Effector memory CD4-positive, alpha-beta T cell (primary cell): ENCODE measurements at regions not wholly inside any gene's neighbourhood (a gene's known extent, or its start where the extent isn't known, plus 50 kb on each side); places are given as distances from the start of the nearest gene placed in this dataset.

ENCODE experiments used
- DNase-seq, 3 donors: peaks; one replicate each; pipeline ENCODE4 v3.0.0-alpha.2; 2020
- H3K27ac ChIP-seq: 2 replicates; pipeline ENCODE4 v1.7.0; 2013; ENCODE audit warnings: mild to moderate bottlenecking, low read length, moderate library complexity; ENCODE audit not compliant: insufficient read depth, poor library complexity, severe bottlenecking
- H3K27me3 ChIP-seq: replicated peaks from 2 replicates; pipeline ENCODE4 v1.7.0; 2013; ENCODE audit warnings: mild to moderate bottlenecking, low read length; ENCODE audit not compliant: insufficient read depth, control insufficient read depth, poor library complexity, severe bottlenecking
- H3K36me3 ChIP-seq: 2 replicates; pipeline ENCODE4 v1.7.0; 2013; ENCODE audit warnings: mild to moderate bottlenecking, low read length, moderate library complexity; ENCODE audit not compliant: control insufficient read depth, insufficient read depth
- H3K4me1 ChIP-seq: 2 replicates; pipeline ENCODE4 v1.7.0; 2013; ENCODE audit warnings: low read length, mild to moderate bottlenecking; ENCODE audit not compliant: control insufficient read depth, insufficient read depth, poor library complexity, severe bottlenecking
- H3K4me3 ChIP-seq: 2 replicates; pipeline ENCODE4 v1.7.0; 2013; ENCODE audit warnings: low read length, low read depth, mild to moderate bottlenecking; ENCODE audit not compliant: insufficient read depth, poor library complexity, severe bottlenecking
- H3K9me3 ChIP-seq: 2 replicates; pipeline ENCODE4 v1.7.0; 2013; ENCODE audit warnings: mild to moderate bottlenecking, low read length, moderate library complexity; ENCODE audit not compliant: control insufficient read depth

- Histone ChIP-seq H3K27me3 (no peaks in the 10 kb centered on the region), H3K36me3 (no peaks in the 10 kb centered on the region), H3K4me1 (no peaks in the 10 kb centered on the region), H3K27ac (no peak overlapping the region), H3K4me3 (no peak overlapping the region), H3K9me3 (no peaks in the 10 kb centered on the region)
- no peak for DNase-seq
These were observed 299.8 kb upstream of the SLC30A5 start for GRCh38 chr5:68793993-68794392.

- Histone ChIP-seq H3K36me3 (no peaks in the 10 kb centered on the region), H3K4me1 (no peaks in the 10 kb centered on the region)
These were observed 298.6 kb upstream of the SLC30A5 start for GRCh38 chr5:68795190-68795589.

GRCh38 chr5:68798877-68799843 lies 294.7 kb upstream of the SLC30A5 start:
- Histone ChIP-seq H3K4me1 (no peaks in the 10 kb centered on the region), H3K27me3 (no peaks in the 10 kb centered on the region), H3K36me3 (no peaks in the 10 kb centered on the region), H3K4me3 (no peak overlapping the region), H3K27ac (no peak overlapping the region), H3K9me3 (no peaks in the 10 kb centered on the region)
- DNase-seq: no peak

More at GRCh38 chr5:68795190-68795589, 298.6 kb upstream of the SLC30A5 start:
- no peaks in the 10 kb centered on the region for H3K27me3 ChIP-seq
- H3K9me3 ChIP-seq: no peaks in the 10 kb centered on the region
- no peak overlapping the region for H3K27ac ChIP-seq
- no peak for DNase-seq
- no peak overlapping the region for H3K4me3 ChIP-seq

GRCh38 chr5:68802430-68802829 lies 291.4 kb upstream of the SLC30A5 start:
- Histone ChIP-seq H3K4me1 (no peaks in the 10 kb centered on the region), H3K36me3 (no peaks in the 10 kb centered on the region), H3K9me3 (no peaks in the 10 kb centered on the region), H3K27ac (no peak overlapping the region), H3K4me3 (no peak overlapping the region), H3K27me3 (no peaks in the 10 kb centered on the region)
- DNase-seq: no peak

- Histone ChIP-seq H3K9me3 (no peaks in the 10 kb centered on the region), H3K27ac (no peak overlapping the region), H3K4me1 (no peaks in the 10 kb centered on the region), H3K4me3 (no peak overlapping the region), H3K27me3 (no peaks in the 10 kb centered on the region), H3K36me3 (no peaks in the 10 kb centered on the region)
- DNase-seq: no peak
These were observed 289.9 kb upstream of the SLC30A5 start for GRCh38 chr5:68803881-68804319.

- Histone ChIP-seq H3K27ac (no peak overlapping the region), H3K4me1 (no peaks in the 10 kb centered on the region), H3K9me3 (no peaks in the 10 kb centered on the region), H3K4me3 (no peak overlapping the region), H3K27me3 (no peaks in the 10 kb centered on the region), H3K36me3 (no peaks in the 10 kb centered on the region)
- no peak for DNase-seq
These were observed 289.5 kb upstream of the SLC30A5 start for GRCh38 chr5:68804343-68804742.

GRCh38 chr5:68805444-68805843 lies 288.4 kb upstream of the SLC30A5 start:
- Histone ChIP-seq H3K4me1 (no peaks in the 10 kb centered on the region), H3K9me3 (no peaks in the 10 kb centered on the region), H3K4me3 (no peak overlapping the region), H3K27me3 (no peaks in the 10 kb centered on the region), H3K36me3 (no peaks in the 10 kb centered on the region), H3K27ac (no peak overlapping the region)
- no peak for DNase-seq

GRCh38 chr5:68817632-68818031 lies 276.2 kb upstream of the SLC30A5 start:
- no peak for DNase-seq
- Histone ChIP-seq H3K4me3 (no peak overlapping the region), H3K36me3 (no peaks in the 10 kb centered on the region), H3K27ac (no peak overlapping the region), H3K27me3 (peaks cover 4% of the 10 kb centered on the region), H3K4me1 (no peaks in the 10 kb centered on the region), H3K9me3 (no peaks in the 10 kb centered on the region)

GRCh38 chr5:68818057-68818695 lies 275.6 kb upstream of the SLC30A5 start:
- Histone ChIP-seq H3K27ac (no peak overlapping the region), H3K4me1 (no peaks in the 10 kb centered on the region), H3K9me3 (no peaks in the 10 kb centered on the region), H3K27me3 (peaks cover 4% of the 10 kb centered on the region), H3K36me3 (no peaks in the 10 kb centered on the region), H3K4me3 (no peak overlapping the region)
- DNase-seq: no peak

GRCh38 chr5:68818870-68819269 lies 274.9 kb upstream of the SLC30A5 start:
- H3K27ac ChIP-seq: no peak overlapping the region
- no peaks in the 10 kb centered on the region for H3K4me1 ChIP-seq
- no peaks in the 10 kb centered on the region for H3K36me3 ChIP-seq
- H3K9me3 ChIP-seq: no peaks in the 10 kb centered on the region
- peaks cover 4% of the 10 kb centered on the region for H3K27me3 ChIP-seq
- no peak overlapping the region for H3K4me3 ChIP-seq
- DNase-seq: no peak
